ENCODE measurements at regions not wholly inside any gene's neighbourhood (a gene's known extent, or its start where the extent isn't known, plus 50 kb on each side); places are given as distances from the start of the nearest gene placed in this dataset.
A peak's percentile ranks its signal among the peaks of the same experiment; 100 is the strongest.
"Not testable (repeated sequence)": the region's sequence is repeated elsewhere in the genome, so short reads cannot be mapped to it uniquely, and the experiment has no call there.

GRCh38 chr5:4023753-4024335 lies 428.2 kb downstream of the IRX1 start:
- TF ChIP-seq POLR2AphosphoS5 (IDR thresholded peaks at IDR 0.05): no peak
- TF ChIP-seq CTCF (IDR thresholded peaks at IDR 0.05): no peak

GRCh38 chr5:4027088-4027734 lies 431.6 kb downstream of the IRX1 start:
- peaks cover 0 to 4% (median 0%) of the 10 kb centered on the region in 4 donors for H3K9me3 ChIP-seq

More at GRCh38 chr5:4023753-4024335, 428.2 kb downstream of the IRX1 start:
- Histone ChIP-seq H3K27me3 (no peaks in the 10 kb centered on the region), H3K27ac (no peak overlapping the region), H3K4me1 (peaks cover 8 to 14% (median 10%) of the 10 kb centered on the region in 4 donors), H3K4me3 (no peak overlapping the region), H3K36me3 (no peaks in the 10 kb centered on the region), H3K9me3 (peaks cover 0 to 4% (median 0%) of the 10 kb centered on the region in 4 donors)
- DNase-seq: no peak
- ATAC-seq (ENCODE audit: low FRiP score in 2 of 2): no peak

DNA sequence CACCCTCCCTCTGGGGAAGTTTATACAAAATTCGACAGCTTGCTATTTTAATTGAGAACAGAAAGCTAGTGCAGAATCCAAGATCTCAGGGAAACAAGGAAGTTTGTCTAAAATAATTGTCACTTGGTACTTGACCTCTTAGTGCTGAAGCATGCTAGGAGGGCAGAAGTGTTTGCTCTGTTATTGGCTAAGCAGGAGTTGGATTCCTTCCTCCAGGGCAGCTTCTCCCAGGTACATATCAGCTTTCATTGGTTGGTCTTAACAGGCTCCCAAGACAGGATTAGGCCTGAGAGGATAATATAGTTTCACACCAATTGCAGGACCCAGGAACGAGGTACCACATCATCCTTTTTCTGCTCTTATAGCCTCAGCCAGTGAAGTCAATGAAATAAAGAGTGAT lies 432.8 kb downstream of the IRX1 start:
- DNase-seq (no peak), ATAC-seq (ENCODE audit: low FRiP score in 2 of 2) (peak; percentile 37 to 79)
- Histone ChIP-seq H3K4me3 (no peak overlapping the region), H3K27me3 (no peaks in the 10 kb centered on the region), H3K4me1 (peaks cover 8 to 14% (median 11%) of the 10 kb centered on the region in 4 donors), H3K27ac (no peak overlapping the region), H3K9me3 (no peaks in the 10 kb centered on the region), H3K36me3 (no peaks in the 10 kb centered on the region)
- TF ChIP-seq POLR2A (IDR thresholded peaks at IDR 0.05) (no peak), EP300 (IDR thresholded peaks at IDR 0.05) (no peak), POLR2AphosphoS5 (IDR thresholded peaks at IDR 0.05) (no peak), CTCF (IDR thresholded peaks at IDR 0.05) (peak in 2 of 6 experiments; percentile 7 to 36)
- 28 to 34% methylated on average over 2 of the region's 2 CpGs for WGBS, 2 donors

More at GRCh38 chr5:4027088-4027734, 431.6 kb downstream of the IRX1 start:
- DNase-seq (no peak), ATAC-seq (ENCODE audit: low FRiP score in 2 of 2) (peak; percentile 27 to 35)
- WGBS, 2 donors: 53 to 56% methylated on average over 17 of the region's 17 CpGs
- Histone ChIP-seq H3K4me3 (no peak overlapping the region), H3K36me3 (no peaks in the 10 kb centered on the region), H3K27ac (no peak overlapping the region), H3K4me1 (peaks cover 8 to 14% (median 11%) of the 10 kb centered on the region in 4 donors), H3K27me3 (no peaks in the 10 kb centered on the region)
- TF ChIP-seq EP300 (IDR thresholded peaks at IDR 0.05) (no peak), CTCF (IDR thresholded peaks at IDR 0.05) (no peak), POLR2AphosphoS5 (IDR thresholded peaks at IDR 0.05) (no peak), POLR2A (IDR thresholded peaks at IDR 0.05) (no peak)

- not testable (repeated sequence) for H3K4me1 ChIP-seq; H3K27ac ChIP-seq; DNase-seq; H3K9me3 ChIP-seq; H3K27me3 ChIP-seq; H3K36me3 ChIP-seq; H3K4me3 ChIP-seq; ATAC-seq (ENCODE audit: low FRiP score in 2 of 2)
- 68 to 79% methylated on average over 1 of the region's 1 CpG for WGBS, 2 donors
Observed at GRCh38 chr5:4033546-4033945, 437.9 kb downstream of the IRX1 start.

DNA sequence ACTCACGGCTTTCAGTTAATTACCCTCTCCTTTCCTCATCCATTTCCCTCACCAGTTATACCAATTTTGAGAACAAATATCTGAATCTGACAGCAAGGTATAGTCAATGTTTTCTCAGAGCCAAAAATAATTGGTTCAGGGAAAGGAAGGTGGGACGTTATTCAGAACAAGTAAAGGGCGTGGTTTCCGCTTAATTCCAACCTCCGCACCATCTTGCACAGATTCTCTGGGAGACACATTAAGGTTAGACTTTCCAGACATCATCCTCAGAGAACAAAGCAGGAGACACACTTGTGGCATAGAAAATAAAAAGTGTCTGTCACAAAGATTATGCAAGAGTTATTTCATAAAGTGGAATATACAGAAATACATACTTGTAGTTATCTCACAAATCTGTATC lies 441.2 kb downstream of the IRX1 start:
- Histone ChIP-seq H3K4me3 (no peak overlapping the region), H3K9me3 (peaks cover 0 to 6% (median 2%) of the 10 kb centered on the region in 4 donors), H3K36me3 (no peaks in the 10 kb centered on the region), H3K4me1 (peaks cover 0 to 4% (median 0%) of the 10 kb centered on the region in 4 donors), H3K27ac (no peak overlapping the region), H3K27me3 (no peaks in the 10 kb centered on the region)
- 88 to 92% methylated on average over 5 of the region's 5 CpGs for WGBS, 2 donors
- ATAC-seq (ENCODE audit: low FRiP score in 2 of 2): no peak
- TF ChIP-seq EP300 (IDR thresholded peaks at IDR 0.05) (no peak), POLR2A (IDR thresholded peaks at IDR 0.05) (no peak), POLR2AphosphoS5 (IDR thresholded peaks at IDR 0.05) (no peak), CTCF (IDR thresholded peaks at IDR 0.05) (no peak)
- no peak for DNase-seq
